ENCODE measurements at regions not wholly inside any gene's neighbourhood (a gene's known extent, or its start where the extent isn't known, plus 50 kb on each side); places are given as distances from the start of the nearest gene placed in this dataset.

DNA sequence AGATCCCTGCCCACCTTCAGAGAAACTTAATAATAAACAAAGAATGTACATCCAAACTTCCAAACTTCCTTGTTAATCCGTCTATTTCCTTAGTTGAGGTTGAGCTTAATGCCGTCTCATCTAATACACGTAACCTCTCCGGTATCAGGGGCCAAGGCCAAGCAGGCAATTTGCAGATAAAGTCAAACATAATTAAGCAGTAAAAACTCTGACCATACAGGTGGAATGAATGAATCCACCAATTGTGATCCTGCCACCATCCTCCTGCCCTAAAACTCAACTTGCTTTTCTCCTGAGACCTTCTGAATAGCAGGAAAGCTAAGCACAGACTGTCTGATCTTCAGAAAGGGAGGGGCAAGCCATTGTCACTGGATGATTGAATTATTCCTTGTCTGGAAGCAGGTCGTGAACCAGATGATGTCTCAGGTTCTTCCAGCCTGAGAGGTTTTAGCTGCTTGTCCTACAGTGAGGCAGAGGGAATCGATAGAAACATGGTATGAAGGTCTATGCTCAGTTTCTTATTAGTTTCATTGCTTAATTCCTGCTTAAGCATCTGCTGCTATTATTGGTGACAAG, 1111.8 kb upstream of the EEF2KMT start:
- ATAC-seq (ENCODE audit: insufficient number of reproducible peaks, low FRiP score, low read depth): no peak
- TF ChIP-seq, protein P1, sequence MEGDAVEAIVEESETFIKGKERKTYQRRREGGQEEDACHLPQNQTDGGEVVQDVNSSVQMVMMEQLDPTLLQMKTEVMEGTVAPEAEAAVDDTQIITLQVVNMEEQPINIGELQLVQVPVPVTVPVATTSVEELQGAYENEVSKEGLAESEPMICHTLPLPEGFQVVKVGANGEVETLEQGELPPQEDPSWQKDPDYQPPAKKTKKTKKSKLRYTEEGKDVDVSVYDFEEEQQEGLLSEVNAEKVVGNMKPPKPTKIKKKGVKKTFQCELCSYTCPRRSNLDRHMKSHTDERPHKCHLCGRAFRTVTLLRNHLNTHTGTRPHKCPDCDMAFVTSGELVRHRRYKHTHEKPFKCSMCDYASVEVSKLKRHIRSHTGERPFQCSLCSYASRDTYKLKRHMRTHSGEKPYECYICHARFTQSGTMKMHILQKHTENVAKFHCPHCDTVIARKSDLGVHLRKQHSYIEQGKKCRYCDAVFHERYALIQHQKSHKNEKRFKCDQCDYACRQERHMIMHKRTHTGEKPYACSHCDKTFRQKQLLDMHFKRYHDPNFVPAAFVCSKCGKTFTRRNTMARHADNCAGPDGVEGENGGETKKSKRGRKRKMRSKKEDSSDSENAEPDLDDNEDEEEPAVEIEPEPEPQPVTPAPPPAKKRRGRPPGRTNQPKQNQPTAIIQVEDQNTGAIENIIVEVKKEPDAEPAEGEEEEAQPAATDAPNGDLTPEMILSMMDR (IDR thresholded peaks at IDR 0.05): no peak
- no peaks in the 10 kb centered on the region for H3K9me3 ChIP-seq

GRCh38 chr16:6207580-6207979, 1110.0 kb upstream of the EEF2KMT start:
- TF ChIP-seq, protein P1 (IDR thresholded peaks at IDR 0.05): no peak
- no peak for ATAC-seq (ENCODE audit: insufficient number of reproducible peaks, low FRiP score, low read depth)
- Histone ChIP-seq H3K27ac (no peak overlapping the region), H3K4me1 (ENCODE audit: control insufficient read depth in 1 of 2, low read depth in 2 of 2) (no peaks in the 10 kb centered on the region), H3K36me3 (no peaks in the 10 kb centered on the region), H3K9me3 (no peaks in the 10 kb centered on the region), H3K27me3 (replicated peaks; ENCODE audit: insufficient read depth) (no peaks in the 10 kb centered on the region), H3K4me3 (no peak overlapping the region)
- no peak for DNase-seq (ENCODE audit: low spot score)

More for the DNA sequence above, 1111.8 kb upstream of the EEF2KMT start:
- H3K27ac ChIP-seq: no peak overlapping the region
- H3K4me3 ChIP-seq: no peak overlapping the region
- no peaks in the 10 kb centered on the region for H3K27me3 ChIP-seq (replicated peaks; ENCODE audit: insufficient read depth)
- DNase-seq (ENCODE audit: low spot score): no peak
- no peaks in the 10 kb centered on the region for H3K36me3 ChIP-seq
- no peaks in the 10 kb centered on the region for H3K4me1 ChIP-seq (ENCODE audit: control insufficient read depth in 1 of 2, low read depth in 2 of 2)

DNA sequence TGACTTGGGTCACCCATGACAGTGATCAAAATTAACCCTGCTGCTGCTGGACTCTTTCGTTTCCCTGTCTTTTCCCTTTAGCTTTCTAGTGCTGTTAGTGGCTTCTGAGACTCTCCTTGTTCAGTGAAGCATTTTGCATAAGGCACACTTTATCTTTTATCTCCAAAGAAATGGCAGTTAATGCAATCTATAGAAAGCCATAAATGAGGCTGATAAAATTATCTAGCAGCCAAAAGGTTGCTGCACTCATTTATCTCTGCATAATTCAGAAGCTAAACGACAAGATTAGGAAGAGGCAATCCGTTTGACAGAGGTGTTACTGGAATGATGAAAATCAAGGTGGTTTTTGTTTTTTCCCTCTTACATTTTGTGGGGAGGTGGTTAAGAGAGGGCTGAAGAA, 1109.5 kb upstream of the EEF2KMT start:
- Histone ChIP-seq H3K4me3 (no peak overlapping the region), H3K9me3 (no peaks in the 10 kb centered on the region), H3K4me1 (ENCODE audit: control insufficient read depth in 1 of 2, low read depth in 2 of 2) (no peaks in the 10 kb centered on the region), H3K27ac (no peak overlapping the region), H3K27me3 (replicated peaks; ENCODE audit: insufficient read depth) (no peaks in the 10 kb centered on the region), H3K36me3 (no peaks in the 10 kb centered on the region)
- ATAC-seq (ENCODE audit: insufficient number of reproducible peaks, low FRiP score, low read depth) (no peak), DNase-seq (ENCODE audit: low spot score) (no peak)
- TF ChIP-seq, protein P1 (IDR thresholded peaks at IDR 0.05): no peak

GRCh38 chr16:6206080-6206479, 1108.5 kb upstream of the EEF2KMT start:
- Histone ChIP-seq H3K36me3 (no peaks in the 10 kb centered on the region), H3K4me1 (ENCODE audit: control insufficient read depth in 1 of 2, low read depth in 2 of 2) (no peaks in the 10 kb centered on the region), H3K27ac (no peak overlapping the region), H3K9me3 (no peaks in the 10 kb centered on the region), H3K27me3 (replicated peaks; ENCODE audit: insufficient read depth) (no peaks in the 10 kb centered on the region), H3K4me3 (no peak overlapping the region)
- TF ChIP-seq, protein P1 (IDR thresholded peaks at IDR 0.05): no peak
- no peak for DNase-seq (ENCODE audit: low spot score)
- ATAC-seq (ENCODE audit: insufficient number of reproducible peaks, low FRiP score, low read depth): no peak

- no peaks in the 10 kb centered on the region for H3K4me1 ChIP-seq (ENCODE audit: control insufficient read depth in 1 of 2, low read depth in 2 of 2)
- DNase-seq (ENCODE audit: low spot score): no peak
- H3K4me3 ChIP-seq: no peak overlapping the region
- TF ChIP-seq, protein P1 (IDR thresholded peaks at IDR 0.05): no peak
- no peaks in the 10 kb centered on the region for H3K27me3 ChIP-seq (replicated peaks; ENCODE audit: insufficient read depth)
- H3K9me3 ChIP-seq: no peaks in the 10 kb centered on the region
- H3K27ac ChIP-seq: no peak overlapping the region
- H3K36me3 ChIP-seq: no peaks in the 10 kb centered on the region
- no peak for ATAC-seq (ENCODE audit: insufficient number of reproducible peaks, low FRiP score, low read depth)
Observed at GRCh38 chr16:6204945-6205344, 1107.3 kb upstream of the EEF2KMT start.

All from thoracic aorta (tissue), 2 donors.